GM19397 (cell line): ENCODE measurements at regions not wholly inside any gene's neighbourhood (a gene's known extent, or its start where the extent isn't known, plus 50 kb on each side); places are given as distances from the start of the nearest gene placed in this dataset.
"Not testable (repeated sequence)": the region's sequence is repeated elsewhere in the genome, so short reads cannot be mapped to it uniquely, and the experiment has no call there.

Experiments
- ATAC-seq: cut with Tn5 transposase; IDR thresholded peaks from one replicate; pipeline ENCODE4 v1.9.1; 2021; ENCODE audit warnings: mild to moderate bottlenecking, moderate library complexity; ENCODE audit not compliant: unreplicated experiment

DNA sequence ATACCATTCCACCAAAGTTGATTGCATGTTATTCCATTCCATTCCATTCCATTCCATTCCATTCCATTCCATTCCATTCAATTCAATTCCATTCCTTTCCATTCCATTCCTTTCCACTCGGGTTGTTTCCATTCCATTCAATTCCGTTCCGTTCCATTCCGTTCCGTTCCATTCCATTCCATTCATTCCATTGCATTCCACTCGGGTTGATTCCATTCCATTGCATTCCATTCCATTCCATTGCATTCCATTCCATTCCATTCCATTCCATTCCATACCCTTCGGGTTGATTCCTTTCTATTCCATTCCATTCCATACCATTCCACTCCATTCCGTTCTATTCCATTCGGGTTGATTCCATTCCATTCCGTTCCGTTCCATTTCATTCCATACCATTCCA lies 166.9 kb downstream of the CWH43 start:
- not testable (repeated sequence) for ATAC-seq

DNA sequence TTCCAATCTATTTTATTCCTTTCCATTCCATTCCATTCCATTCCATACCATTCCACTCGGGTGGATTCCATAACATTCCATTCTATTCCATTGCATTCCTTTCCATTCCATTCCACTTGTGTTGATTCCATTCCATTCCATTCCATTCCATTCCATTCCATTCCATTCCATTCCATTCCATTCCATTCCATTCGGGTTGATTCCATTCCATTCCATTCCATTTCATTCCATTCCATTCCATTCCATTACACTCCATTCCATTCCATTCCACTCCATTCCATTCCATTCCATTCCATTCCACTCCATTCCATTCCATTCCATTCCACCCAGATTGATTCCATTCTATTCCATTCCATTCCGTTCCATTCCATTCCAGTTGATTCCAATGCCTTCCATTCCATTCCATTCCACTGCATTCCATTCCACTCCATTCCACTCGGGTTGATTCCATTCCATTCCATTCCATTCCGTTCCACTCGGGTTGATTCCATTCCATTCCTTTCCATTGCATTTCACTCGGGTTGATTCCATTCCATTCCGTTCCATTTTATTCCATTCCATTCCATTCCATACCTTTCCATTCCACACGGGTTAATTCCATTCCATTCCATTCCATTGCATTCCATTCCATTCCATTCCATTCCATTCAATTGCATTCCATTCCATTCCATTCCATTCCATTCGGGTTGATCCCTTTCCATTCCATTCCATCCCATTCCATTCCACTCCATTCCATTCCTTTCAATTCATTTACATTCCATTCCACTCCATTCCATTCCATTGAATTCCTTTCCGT lies 168.4 kb downstream of the CWH43 start:
- ATAC-seq = peak; percentile 70

DNA sequence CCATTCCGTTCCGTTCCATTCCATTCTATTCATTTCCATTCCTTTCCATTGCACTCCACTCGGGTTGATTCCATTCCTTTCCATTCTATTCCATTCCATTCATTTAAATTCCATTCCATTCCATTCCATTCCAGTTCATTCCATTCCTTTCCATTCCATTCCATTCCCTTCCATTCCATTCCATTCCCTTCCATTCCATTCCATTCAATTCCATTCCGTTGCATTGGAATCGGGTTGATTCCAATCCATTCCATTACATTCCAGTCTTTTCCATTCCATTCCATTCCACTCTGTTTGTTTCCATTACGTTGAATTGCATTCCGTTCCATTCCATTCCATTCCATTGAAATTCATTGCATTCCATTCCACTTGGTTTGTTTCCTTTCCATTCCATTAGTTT lies 169.2 kb downstream of the CWH43 start:
- ATAC-seq = not testable (repeated sequence)

DNA sequence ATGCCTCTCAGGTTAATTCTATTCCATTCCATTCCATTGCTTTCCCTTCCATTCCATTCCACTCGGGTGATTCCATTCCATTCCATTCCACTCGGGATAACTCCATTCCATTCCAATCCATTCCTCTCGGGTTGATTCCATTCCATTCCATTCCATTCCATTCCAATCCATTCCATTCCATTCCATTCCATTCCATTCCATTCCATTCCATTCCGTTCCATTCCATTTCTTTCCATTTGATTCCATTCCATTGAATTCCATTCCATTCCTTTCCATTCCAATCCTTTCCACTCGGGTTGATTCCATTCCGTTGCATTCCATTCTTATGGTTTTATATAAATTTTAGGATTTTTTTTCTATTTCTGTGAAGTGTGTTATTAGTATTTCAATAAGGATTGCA lies 170.2 kb downstream of the CWH43 start:
- not testable (repeated sequence) for ATAC-seq

DNA sequence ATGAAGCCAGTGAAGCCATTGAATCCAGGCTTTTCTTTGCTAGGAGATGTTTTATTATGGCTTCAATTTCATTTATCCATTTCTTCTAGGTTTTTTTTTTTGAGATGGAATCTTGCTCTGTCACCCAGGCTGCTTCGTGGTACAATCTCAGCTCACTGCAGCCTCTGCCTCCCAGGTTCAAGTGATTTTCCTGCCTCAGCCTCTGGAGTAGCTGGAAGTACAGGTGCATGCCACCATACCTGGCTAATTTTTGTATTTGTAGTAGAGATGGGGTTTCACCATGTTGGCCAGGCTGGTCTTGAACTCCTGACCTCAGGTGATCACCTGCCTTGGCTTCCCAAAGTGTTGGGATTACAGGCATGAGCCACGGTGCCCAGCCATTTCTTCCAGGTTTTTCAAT lies 171.6 kb downstream of the CWH43 start:
- ATAC-seq = not testable (repeated sequence)

DNA sequence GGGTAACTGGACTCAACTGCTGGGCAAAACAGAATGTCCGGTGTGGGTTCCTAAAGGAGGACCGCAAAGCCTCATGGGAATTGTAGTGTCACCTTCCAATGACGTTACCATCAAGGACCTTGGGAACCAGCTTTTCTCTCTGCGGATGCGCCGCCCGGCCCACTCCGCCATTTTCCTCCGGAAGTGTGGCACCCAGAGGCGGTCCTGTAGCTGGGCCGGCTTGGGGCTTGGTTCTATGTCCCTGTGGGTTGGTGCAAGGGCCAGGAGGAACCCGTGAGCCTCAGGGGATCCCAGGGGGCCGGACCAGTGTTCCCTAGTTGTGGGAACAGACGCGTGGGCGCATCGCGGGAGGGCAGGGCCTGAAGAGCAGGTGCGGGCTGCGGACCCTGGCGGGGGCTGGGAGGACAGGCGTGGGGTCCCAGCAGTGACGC lies 175.1 kb downstream of the CWH43 start:
- not testable (repeated sequence) for ATAC-seq

DNA sequence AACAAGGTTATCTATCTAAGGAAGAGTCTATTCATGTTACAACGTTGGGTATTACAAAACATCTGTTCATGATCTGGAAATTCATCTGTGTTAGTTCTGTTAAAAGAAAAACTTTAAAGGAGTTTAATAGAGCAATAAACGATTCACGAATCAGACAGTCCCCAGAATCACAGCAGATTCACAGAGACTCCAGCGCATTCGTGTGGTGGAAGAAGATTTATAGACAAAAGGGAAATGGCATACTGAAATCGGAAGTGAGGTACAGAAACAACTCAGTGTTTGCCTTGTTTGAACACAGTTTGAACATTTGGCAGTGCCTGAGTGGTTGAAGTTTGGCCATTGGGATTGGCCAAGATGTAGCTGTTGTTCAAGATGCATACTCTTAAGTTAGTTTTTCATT lies 178.8 kb downstream of the CWH43 start:
- not testable (repeated sequence) for ATAC-seq

DNA sequence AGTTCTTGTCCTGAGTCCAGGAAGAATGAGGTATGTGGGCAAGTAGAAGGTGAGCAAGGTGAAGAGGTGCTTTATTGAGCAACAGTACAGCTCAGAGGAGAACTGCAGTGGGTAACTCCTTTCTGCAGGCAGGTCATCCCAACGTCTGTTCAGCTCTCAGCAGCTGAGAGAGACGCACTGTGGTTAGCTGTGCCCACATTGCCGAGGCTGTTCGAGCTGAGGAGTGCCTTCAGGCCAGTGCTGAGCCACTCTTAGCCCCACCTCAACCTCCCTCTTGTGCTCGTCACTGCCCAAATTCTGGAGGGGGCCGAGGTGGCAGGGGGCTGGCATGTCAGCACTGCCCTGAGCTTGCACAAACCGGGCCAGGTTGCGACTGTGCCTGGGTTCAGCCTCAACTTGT lies 191.8 kb downstream of the CWH43 start:
- ATAC-seq = not testable (repeated sequence)

DNA sequence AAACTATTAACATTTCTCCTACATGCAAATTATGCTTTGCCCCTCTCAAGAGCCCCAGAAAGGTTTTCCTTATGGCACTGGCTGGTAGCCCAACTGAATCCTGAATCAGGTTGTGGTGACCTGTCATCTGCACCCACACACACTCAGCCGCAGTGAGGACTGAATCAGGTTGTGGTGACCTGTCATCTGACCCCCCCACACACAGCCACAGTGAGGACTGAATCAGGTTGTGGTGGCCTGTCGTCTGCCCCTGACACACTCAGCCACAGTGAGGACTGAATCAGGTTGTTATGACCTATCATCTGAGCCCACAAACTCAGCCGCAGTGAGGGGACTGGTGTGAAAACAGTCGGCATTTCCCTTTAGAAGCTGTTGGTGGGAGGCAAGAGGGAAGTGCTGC lies 195.0 kb downstream of the CWH43 start:
- not testable (repeated sequence) for ATAC-seq

DNA sequence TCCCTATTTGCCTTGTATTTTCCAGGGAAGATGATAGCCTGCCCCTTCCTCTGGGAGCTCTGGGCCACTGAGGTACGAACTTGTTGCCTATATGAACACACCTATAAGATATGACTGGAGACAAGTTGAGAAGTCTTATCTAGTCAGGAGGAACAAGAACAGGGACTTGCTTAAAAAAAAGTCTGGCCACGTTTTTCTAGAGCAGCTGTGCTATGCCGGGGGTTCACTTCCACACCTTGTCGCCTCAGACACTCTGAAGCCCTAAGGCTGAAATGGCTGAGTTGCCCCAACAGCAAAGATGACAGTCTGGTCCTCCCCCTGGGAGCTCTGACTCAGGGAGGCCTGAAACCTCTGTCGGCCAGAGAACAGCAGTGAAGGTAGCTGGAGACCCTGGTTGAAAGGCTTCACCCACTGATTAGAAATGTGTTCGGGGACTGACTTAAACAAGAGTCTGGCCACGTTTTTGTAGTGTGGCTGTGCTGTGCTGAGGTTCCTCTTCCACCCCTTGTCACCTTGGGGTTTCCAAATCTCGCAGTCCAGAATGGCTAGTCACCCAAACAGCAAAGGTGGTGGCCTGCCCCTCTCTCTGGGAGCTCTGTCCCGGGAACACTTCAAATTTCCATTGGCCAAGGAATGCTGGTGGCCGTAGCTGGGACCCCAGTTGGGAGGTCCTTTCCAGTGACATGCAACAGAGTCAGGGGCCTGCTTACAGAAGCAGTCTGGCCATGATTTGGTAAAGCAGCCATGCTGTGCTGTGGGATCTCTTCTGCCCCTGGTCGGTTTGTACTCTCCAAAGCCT lies 225.5 kb downstream of the CWH43 start:
- ATAC-seq = not testable (repeated sequence)

DNA sequence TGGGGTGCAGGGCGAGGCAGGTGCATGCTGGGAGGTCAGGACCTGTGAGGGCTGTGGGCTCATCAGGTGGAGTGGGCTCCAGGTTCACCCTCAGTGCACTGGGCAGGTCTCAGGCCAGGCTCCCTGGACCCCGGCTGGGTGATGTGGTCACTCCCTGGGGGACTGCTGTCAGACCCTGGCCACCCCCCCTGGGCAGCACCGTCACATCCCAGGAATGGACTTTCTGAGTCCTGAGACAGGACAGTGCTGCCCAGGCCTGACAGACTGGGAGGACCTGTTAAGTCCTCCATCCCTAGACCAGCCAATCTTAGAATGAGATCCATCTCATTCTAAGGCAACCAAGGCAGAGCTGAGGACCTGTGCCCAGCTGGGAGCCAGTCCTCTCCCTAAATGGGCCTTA lies 227.2 kb downstream of the CWH43 start:
- ATAC-seq = not testable (repeated sequence)

DNA sequence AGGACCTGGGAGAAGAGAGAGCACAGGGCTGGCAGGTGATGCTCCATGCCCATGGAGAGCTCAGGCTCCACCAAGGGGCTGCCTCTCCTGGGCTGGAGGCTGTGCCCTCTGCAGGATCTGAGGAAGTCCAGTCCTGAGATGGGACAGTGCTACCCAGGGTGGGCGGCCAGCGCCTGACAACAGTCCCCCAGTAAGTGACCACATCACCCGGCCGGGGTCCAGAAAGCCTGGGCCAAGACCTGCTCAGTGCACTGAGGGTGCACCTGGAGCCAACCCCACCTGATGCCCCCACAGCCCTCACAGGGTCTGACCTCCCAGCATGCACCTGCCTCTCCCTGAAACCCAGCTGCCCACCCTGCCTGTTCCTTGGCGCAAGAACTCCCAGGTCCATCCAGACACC lies 227.7 kb downstream of the CWH43 start:
- not testable (repeated sequence) for ATAC-seq

DNA sequence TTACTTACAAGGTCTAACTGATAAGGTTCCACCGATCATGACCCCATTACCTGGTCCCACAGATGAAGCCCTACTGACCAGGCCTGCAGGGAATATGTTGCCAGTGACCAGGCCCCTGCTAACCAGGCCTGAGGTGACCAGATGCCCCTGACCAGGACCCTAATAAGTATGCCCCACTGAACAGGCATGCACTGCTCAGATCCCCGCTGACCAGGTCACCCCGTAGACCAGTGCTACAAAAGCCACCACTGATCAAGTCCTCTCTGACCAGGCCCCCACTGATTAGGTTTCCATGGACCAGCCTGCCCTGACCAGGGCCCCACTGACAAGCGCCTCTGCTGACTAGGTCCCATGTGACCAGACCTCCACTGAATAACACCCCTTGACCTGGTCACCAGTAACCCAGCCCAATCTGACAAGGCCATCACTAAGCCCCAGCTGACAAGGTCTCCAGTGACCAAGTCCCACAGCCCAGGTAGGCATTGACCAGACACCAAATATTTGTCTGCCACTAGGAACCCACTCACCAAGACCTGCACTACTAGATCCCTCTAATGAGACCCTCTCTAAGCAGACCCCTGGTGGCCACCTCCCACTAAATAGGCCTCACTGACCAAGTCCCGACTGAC lies 228.5 kb downstream of the CWH43 start:
- ATAC-seq = not testable (repeated sequence)

DNA sequence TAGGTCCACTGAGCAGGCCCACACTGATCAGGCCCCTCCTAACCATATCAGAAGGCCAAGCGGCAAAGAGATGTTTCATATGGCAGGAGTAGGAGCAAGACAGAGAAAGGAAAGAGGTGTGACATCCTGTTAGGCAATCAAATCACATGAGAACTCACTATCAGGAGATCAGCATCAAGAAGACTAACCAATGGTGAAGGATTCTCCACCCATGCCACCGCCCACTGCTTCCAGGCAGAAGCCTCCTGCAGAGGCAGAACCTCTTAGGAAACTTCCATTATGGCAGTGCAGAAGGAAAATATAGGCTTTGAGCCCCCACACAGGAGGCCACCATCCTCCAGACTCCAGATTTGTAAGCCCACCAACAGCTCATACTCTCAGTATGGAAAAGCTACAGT lies 229.0 kb downstream of the CWH43 start:
- not testable (repeated sequence) for ATAC-seq

DNA sequence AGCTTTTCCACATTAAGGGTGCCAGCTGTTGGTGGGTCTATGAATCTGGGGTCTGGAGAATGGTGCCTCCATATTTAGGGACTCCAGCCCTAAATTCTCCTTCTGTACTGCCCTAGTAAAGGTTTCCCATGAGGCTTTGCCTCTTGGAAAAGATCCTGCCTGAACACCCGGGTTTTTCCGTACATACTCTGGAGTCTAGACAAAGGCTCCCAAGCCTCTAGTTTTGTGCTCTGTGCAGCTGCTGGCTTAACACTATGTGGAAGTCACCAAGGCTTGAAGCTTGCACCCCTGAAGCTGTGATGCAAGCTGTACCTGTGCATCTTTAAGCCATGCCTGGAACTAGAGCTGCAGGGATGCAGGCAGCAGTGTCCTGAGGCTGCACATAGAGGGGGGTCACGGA lies 230.5 kb downstream of the CWH43 start:
- ATAC-seq = not testable (repeated sequence)

DNA sequence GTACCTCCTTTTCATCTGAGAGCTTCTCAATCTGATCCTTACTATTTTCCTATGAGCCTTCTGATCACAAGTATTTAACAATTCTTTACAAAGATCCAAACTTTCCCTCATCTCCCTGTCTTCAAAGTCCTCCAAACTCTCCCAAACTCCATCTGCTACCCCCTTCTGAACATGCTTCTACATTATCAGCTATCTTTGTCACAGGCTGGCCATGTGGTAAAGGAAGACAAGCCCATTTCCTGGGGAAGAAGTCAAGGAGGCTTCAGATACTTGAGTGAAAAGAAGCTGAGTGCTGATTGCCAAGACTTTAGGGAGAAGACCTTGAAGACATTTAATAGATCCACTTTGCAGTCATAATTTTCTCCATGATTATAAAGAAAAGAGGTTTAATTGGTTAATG lies 231.4 kb downstream of the CWH43 start:
- no peak for ATAC-seq

DNA sequence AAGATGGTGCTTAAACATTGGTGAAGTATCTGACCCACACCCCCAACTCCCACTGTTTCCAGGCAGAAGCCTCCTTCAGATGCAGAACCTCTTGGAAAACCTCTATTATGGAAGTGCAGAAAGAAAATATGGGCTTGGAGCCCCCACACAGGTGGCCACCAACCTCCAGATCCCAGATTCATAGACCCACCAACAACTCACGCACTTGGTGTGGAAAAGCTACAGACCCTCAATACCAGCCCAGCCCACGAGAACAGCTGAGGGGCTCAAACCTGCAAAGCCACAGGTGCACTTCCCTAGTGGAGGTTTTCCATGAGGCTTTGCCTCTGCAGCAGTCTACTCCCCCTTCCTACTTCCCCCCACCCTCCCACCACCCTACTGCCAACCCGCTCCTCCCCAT lies 232.0 kb downstream of the CWH43 start:
- ATAC-seq = not testable (repeated sequence)

DNA sequence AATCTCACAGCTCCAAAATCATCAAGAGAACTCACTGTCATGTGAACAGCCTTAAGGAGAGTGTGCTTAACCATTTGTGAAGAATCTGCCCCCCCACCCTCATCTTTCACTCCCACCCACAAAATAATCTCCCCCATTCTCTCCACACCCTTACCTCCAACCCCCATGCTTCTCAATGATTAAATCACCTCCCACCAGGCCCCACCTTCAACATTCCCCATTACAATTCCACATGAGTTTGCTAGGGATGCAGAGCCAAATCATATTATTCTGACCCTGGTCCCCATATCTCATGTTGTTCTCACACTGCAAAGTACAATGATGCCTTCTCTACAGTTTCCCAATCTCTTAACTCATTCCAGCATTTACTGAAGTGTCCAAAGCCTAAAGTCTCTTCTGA lies 232.9 kb downstream of the CWH43 start:
- not testable (repeated sequence) for ATAC-seq

DNA sequence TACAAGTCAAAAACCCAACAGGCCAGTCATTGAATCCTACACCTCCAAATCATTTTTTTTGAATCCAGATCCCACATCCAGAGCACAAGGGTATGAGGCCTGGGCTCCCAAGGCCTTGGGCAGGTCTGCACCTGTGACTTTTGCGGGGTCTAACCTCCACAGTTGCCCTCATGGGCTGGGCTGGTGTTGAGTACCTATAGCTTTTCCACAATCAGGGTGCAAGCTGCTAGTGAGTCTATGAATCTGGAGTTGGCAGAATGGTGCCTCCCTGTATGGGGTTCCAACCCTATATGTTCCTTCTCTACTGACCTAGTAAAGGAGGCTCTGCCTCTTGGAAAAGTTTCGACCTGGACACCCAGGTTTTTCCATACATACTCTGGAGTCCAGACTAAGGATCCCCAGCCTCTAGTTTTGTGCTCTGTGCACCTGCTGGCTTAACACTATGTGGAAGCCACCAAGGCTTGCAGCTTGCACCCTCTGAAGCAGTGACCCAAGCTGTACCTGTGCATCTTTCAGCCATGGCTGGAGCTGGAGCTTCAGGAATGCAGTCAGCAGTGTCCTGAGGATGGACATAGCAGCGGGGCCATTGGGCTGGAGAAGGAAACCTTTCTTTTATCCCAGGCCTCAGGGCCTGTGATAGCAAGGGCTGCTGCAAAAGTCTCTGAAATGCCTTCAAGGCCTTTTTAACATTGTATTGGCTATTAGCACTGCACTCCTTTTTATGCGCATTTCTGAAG lies 233.6 kb downstream of the CWH43 start:
- ATAC-seq = not testable (repeated sequence)

DNA sequence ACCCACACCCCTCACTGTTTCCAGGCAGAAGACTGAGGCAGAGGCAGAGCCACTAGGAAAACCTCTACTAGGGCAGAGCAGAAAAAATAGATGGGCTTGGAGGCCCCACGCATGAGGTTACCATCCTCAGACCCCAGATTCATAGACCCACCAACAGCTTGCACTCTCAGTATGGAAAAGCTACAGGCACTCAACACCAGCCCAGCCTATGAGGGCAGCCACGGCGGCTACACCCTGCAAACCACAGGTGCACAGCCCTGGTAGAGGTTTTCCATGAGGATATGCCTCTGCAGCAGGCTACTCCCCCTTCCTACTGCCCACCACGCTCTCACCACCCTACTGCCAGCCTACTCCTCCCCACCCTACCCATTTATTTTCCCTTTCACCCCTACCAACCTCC lies 235.1 kb downstream of the CWH43 start:
- no peak for ATAC-seq

DNA sequence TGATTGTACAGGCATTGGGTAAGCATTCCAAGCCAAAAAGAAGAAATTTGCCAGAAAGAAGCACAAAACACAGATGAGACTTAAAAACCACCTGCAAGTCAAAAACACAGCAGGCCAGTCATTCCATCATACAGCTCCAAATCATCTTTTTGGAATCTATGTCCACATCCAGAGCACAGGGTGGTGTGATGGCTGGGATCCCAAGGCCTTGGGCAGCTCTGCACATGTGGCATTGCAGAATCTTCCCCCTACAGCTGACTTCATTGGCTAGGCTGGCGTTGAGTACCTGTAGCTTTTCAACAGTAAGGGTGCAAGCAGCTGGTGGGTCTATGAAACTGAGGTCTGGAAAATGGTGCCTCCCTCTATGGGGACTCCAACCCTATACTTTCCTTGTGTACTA lies 236.7 kb downstream of the CWH43 start:
- ATAC-seq = not testable (repeated sequence)
